Keratinocyte (primary cell): ENCODE measurements at regions not wholly inside any gene's neighbourhood (a gene's known extent, or its start where the extent isn't known, plus 50 kb on each side); places are given as distances from the start of the nearest gene placed in this dataset.

Experiments
- DNase-seq: peaks from one replicate; pipeline ENCODE4 v3.0.0-alpha.2; 2011; ENCODE audit warnings: low read depth, missing footprints, low spot score
- FAIRE-seq: peaks from 2 replicates; lab custom pipeline; 2011; peaks lifted over from hg19 to GRCh38; lab: Jason Lieb, UNC
- H2AFZ ChIP-seq: 2 replicates; pipeline ENCODE4 v1.6.0; 2012; ENCODE audit warnings: low read length, control low read depth, inconsistent platforms; ENCODE audit not compliant: control insufficient read depth
- H3K27ac ChIP-seq: 2 replicates; pipeline ENCODE4 v1.5.1; 2011; ENCODE audit warnings: low read length; ENCODE audit not compliant: control insufficient read depth, insufficient read depth
- H3K27me3 ChIP-seq: 3 replicates; pipeline ENCODE4 v1.6.0; 2011; ENCODE audit warnings: low read length; ENCODE audit not compliant: control insufficient read depth, insufficient read depth; ENCODE audit errors: extremely low read depth
- H3K36me3 ChIP-seq, 2 experiments: 2 replicates in 1 of 2; 3 replicates in 1 of 2; pipeline ENCODE4 v1.5.1; 2011; ENCODE audit warnings: low read length in 2 of 2, mild to moderate bottlenecking in 1 of 2; ENCODE audit not compliant: control insufficient read depth in 2 of 2, insufficient read depth in 2 of 2; ENCODE audit errors: extremely low read depth in 1 of 2
- H3K4me1 ChIP-seq: 3 replicates; pipeline ENCODE4 v1.5.1; 2011; ENCODE audit warnings: low read length; ENCODE audit not compliant: control insufficient read depth, insufficient read depth; ENCODE audit errors: extremely low read depth
- H3K4me2 ChIP-seq: 3 replicates; pipeline ENCODE4 v1.6.0; 2011; ENCODE audit warnings: low read depth, low read length; ENCODE audit not compliant: control insufficient read depth, insufficient read depth; ENCODE audit errors: extremely low read depth
- H3K4me3 ChIP-seq, 3 experiments: fragments of 200-600 bp in 1 of 3; sonication (generic) in 1 of 3; 2 replicates in 2 of 3; 3 replicates in 1 of 3; pipeline ENCODE4 v1.5.1; 2011 to 2016; ENCODE audit warnings: low read length in 3 of 3, mild to moderate bottlenecking in 3 of 3, control low read depth in 2 of 3, inconsistent platforms in 1 of 3, low read depth in 1 of 3, mixed read lengths in 1 of 3, mixed run types in 1 of 3, moderate library complexity in 1 of 3; ENCODE audit not compliant: control insufficient read depth in 2 of 3, insufficient read depth in 2 of 3; ENCODE audit errors: extremely low read depth in 1 of 3
- H3K79me2 ChIP-seq: 2 replicates; pipeline ENCODE4 v1.6.0; 2012; ENCODE audit warnings: low read length; ENCODE audit not compliant: control insufficient read depth, insufficient read depth
- H3K9ac ChIP-seq: 3 replicates; pipeline ENCODE4 v1.6.0; 2011; ENCODE audit warnings: low read length; ENCODE audit not compliant: control insufficient read depth, insufficient read depth; ENCODE audit errors: extremely low read depth
- H3K9me1 ChIP-seq: 3 replicates; pipeline ENCODE4 v1.6.0; 2011; ENCODE audit warnings: low read length; ENCODE audit not compliant: control insufficient read depth, insufficient read depth; ENCODE audit errors: extremely low read depth
- H3K9me3 ChIP-seq: 2 replicates; pipeline ENCODE4 v1.5.1; 2012; ENCODE audit warnings: low read depth, low read length; ENCODE audit not compliant: control insufficient read depth
- H4K20me1 ChIP-seq: 3 replicates; pipeline ENCODE4 v1.6.0; 2011; ENCODE audit warnings: low read length; ENCODE audit not compliant: control insufficient read depth, insufficient read depth; ENCODE audit errors: extremely low read depth
- CTCF ChIP-seq, 3 experiments: IDR thresholded peaks in 1 of 3; conservative IDR thresholded peaks in 1 of 3; optimal IDR thresholded peaks in 1 of 3; 2 replicates in 2 of 3; 3 replicates in 1 of 3; pipeline versions ENCODE3 to v1.5.1; 2011; ENCODE audit warnings: low read length in 3 of 3, mild to moderate bottlenecking in 3 of 3, moderate library complexity in 2 of 3, control low read depth in 1 of 3, inconsistent platforms in 1 of 3; ENCODE audit not compliant: insufficient read depth in 2 of 3; ENCODE audit errors: extremely low read depth in 1 of 3
- EZH2 ChIP-seq: IDR thresholded peaks from one replicate; pipeline ENCODE4 v1.6.1; 2012; ENCODE audit warnings: inconsistent platforms, mild to moderate bottlenecking, low read length, moderate library complexity
- dilution Hi-C: fragments of 300-500 bp; cut with MboI; formaldehyde crosslinking; loops from one replicate; pipeline ENCODE4 v1.7.0; 2020; ENCODE audit warnings: low sequenced_read_pairs; ENCODE audit not compliant: extremely low pct_ligation_motif_present

GRCh38 chr2:145494441-145494840 is 974.5 kb upstream of the ZEB2 start:
- Histone ChIP-seq H3K9ac (no peak overlapping the region), H3K4me1 (no peaks in the 10 kb centered on the region), H3K27ac (no peak overlapping the region), H3K9me1 (no peaks in the 10 kb centered on the region), H3K27me3 (no peaks in the 10 kb centered on the region), H3K79me2 (no peaks in the 10 kb centered on the region), H3K36me3 (no peaks in the 10 kb centered on the region), H3K9me3 (no peaks in the 10 kb centered on the region), H3K4me2 (no peak overlapping the region), H3K4me3 (no peak overlapping the region), H2AFZ (no peak overlapping the region), H4K20me1 (no peaks in the 10 kb centered on the region)
- FAIRE-seq (no peak), DNase-seq (no peak)
- no peak for TF ChIP-seq EZH2
- TF ChIP-seq CTCF (optimal IDR thresholded peaks at IDR 0.05 in 1 of 3, IDR thresholded peaks at IDR 0.05 in 1 of 3, conservative IDR thresholded peaks at IDR 0.05 in 1 of 3; ENCODE audit: extremely low read depth in 1 of 3, insufficient read depth in 2 of 3, low read length in 3 of 3): no peak
- dilution Hi-C loops: no loop called here

- no peaks in the 10 kb centered on the region for H3K9me3 ChIP-seq
- dilution Hi-C loops: no loop called here
- no peaks in the 10 kb centered on the region for H3K9me1 ChIP-seq
- no peak overlapping the region for H3K9ac ChIP-seq
- H4K20me1 ChIP-seq: no peaks in the 10 kb centered on the region
- H3K79me2 ChIP-seq: no peaks in the 10 kb centered on the region
- no peaks in the 10 kb centered on the region for H3K27me3 ChIP-seq
- FAIRE-seq: no peak
- H3K4me1 ChIP-seq: peaks cover 3% of the 10 kb centered on the region
- no peak for TF ChIP-seq CTCF (optimal IDR thresholded peaks at IDR 0.05 in 1 of 3, IDR thresholded peaks at IDR 0.05 in 1 of 3, conservative IDR thresholded peaks at IDR 0.05 in 1 of 3; ENCODE audit: extremely low read depth in 1 of 3, insufficient read depth in 2 of 3, low read length in 3 of 3)
- TF ChIP-seq EZH2: no peak
- no peak overlapping the region for H2AFZ ChIP-seq
- DNase-seq: no peak
- H3K4me3 ChIP-seq: no peak overlapping the region
- H3K36me3 ChIP-seq: no peaks in the 10 kb centered on the region
- H3K27ac ChIP-seq: no peak overlapping the region
- no peak overlapping the region for H3K4me2 ChIP-seq
Measured at GRCh38 chr2:145488571-145488970, 968.7 kb upstream of the ZEB2 start.
